Astrocyte (in vitro differentiated cells and primary cell): ENCODE measurements at regions not wholly inside any gene's neighbourhood (a gene's known extent, or its start where the extent isn't known, plus 50 kb on each side); places are given as distances from the start of the nearest gene placed in this dataset.
A peak's percentile ranks its signal among the peaks of the same experiment; 100 is the strongest.

Source experiments
- DNase-seq: peaks from one replicate; pipeline ENCODE4 v3.0.0-alpha.2; 2010; ENCODE audit warnings: low read depth
- FAIRE-seq: peaks from 2 replicates; lab custom pipeline; 2011; peaks lifted over from hg19 to GRCh38; lab: Jason Lieb, UNC
- H2AFZ ChIP-seq: 2 replicates; pipeline ENCODE4 v1.6.0; 2012; ENCODE audit warnings: low read depth, low read length, inconsistent platforms
- H3K27ac ChIP-seq: 2 replicates; pipeline ENCODE4 v1.5.1; 2011; ENCODE audit warnings: low read depth, low read length, inconsistent platforms
- H3K27me3 ChIP-seq: 2 replicates; pipeline ENCODE4 v1.6.0; 2011; ENCODE audit warnings: low read length, inconsistent platforms; ENCODE audit not compliant: insufficient read depth
- H3K36me3 ChIP-seq: 2 replicates; pipeline ENCODE4 v1.5.1; 2011; ENCODE audit warnings: low read length, inconsistent platforms; ENCODE audit not compliant: insufficient read depth
- H3K4me1 ChIP-seq: 2 replicates; pipeline ENCODE4 v1.5.1; 2011; ENCODE audit warnings: low read length, inconsistent platforms; ENCODE audit not compliant: insufficient read depth
- H3K4me2 ChIP-seq: 2 replicates; pipeline ENCODE4 v1.6.0; 2012; ENCODE audit warnings: low read length, inconsistent platforms
- H3K4me3 ChIP-seq: 2 replicates; pipeline ENCODE4 v1.5.1; 2011; ENCODE audit warnings: low read depth, mild to moderate bottlenecking, low read length, inconsistent platforms; ENCODE audit not compliant: insufficient read depth
- H3K79me2 ChIP-seq: 2 replicates; pipeline ENCODE4 v1.6.0; 2012; ENCODE audit warnings: mild to moderate bottlenecking, low read length, inconsistent platforms; ENCODE audit not compliant: insufficient read depth
- H3K9ac ChIP-seq: 2 replicates; pipeline ENCODE4 v1.6.0; 2012; ENCODE audit warnings: mild to moderate bottlenecking, low read length, inconsistent platforms
- H3K9me3 ChIP-seq: 2 replicates; pipeline ENCODE4 v1.5.1; 2012; ENCODE audit warnings: low read depth, mild to moderate bottlenecking, low read length, inconsistent platforms; ENCODE audit not compliant: insufficient read depth
- H4K20me1 ChIP-seq: 2 replicates; pipeline ENCODE4 v1.6.0; 2012; ENCODE audit warnings: low read length, inconsistent platforms; ENCODE audit not compliant: insufficient read depth
- H3K27ac Mint-ChIP-seq: one replicate; pipeline ENCODE4 v1.8.0; 2021; ENCODE audit warnings: mild to moderate bottlenecking, mixed read lengths; ENCODE audit not compliant: unreplicated experiment
- H3K27me3 Mint-ChIP-seq: one replicate; pipeline ENCODE4 v1.8.0; 2021; ENCODE audit warnings: low read depth, mixed read lengths; ENCODE audit not compliant: unreplicated experiment
- H3K36me3 Mint-ChIP-seq: one replicate; pipeline ENCODE4 v1.8.0; 2021; ENCODE audit warnings: low read depth, mixed read lengths; ENCODE audit not compliant: unreplicated experiment
- H3K4me1 Mint-ChIP-seq: one replicate; pipeline ENCODE4 v1.8.0; 2021; ENCODE audit warnings: low read depth, mixed read lengths; ENCODE audit not compliant: unreplicated experiment
- H3K4me3 Mint-ChIP-seq: one replicate; pipeline ENCODE4 v1.8.0; 2021; ENCODE audit warnings: mild to moderate bottlenecking, moderate library complexity, mixed read lengths; ENCODE audit not compliant: unreplicated experiment
- H3K9me3 Mint-ChIP-seq: one replicate; pipeline ENCODE4 v1.8.0; 2021; ENCODE audit warnings: mild to moderate bottlenecking, mixed read lengths; ENCODE audit not compliant: unreplicated experiment
- CTCF ChIP-seq: IDR thresholded peaks from 2 replicates; pipeline ENCODE4 v1.5.1; 2011; ENCODE audit warnings: low read depth, mild to moderate bottlenecking, inconsistent platforms, low read length, moderate library complexity; ENCODE audit not compliant: insufficient read depth
- EZH2 ChIP-seq: IDR thresholded peaks from 2 replicates; pipeline ENCODE4 v1.6.1; 2012; ENCODE audit warnings: mild to moderate bottlenecking, low read length, inconsistent platforms; ENCODE audit not compliant: insufficient read depth

GRCh38 chr6:138004430-138005287 lies 102.6 kb downstream of the PERP start:
- Mint-ChIP-seq H3K36me3 (no peaks in the 10 kb centered on the region), H3K27ac (no peak overlapping the region), H3K4me3 (no peak overlapping the region), H3K9me3 (no peaks in the 10 kb centered on the region), H3K4me1 (peaks cover 7% of the 10 kb centered on the region), H3K27me3 (no peaks in the 10 kb centered on the region)
- Histone ChIP-seq H3K9ac (no peak overlapping the region), H2AFZ (no peak overlapping the region), H3K79me2 (no peaks in the 10 kb centered on the region), H3K4me3 (no peak overlapping the region), H4K20me1 (no peaks in the 10 kb centered on the region), H3K4me2 (no peak overlapping the region), H3K9me3 (no peaks in the 10 kb centered on the region), H3K4me1 (no peaks in the 10 kb centered on the region), H3K27ac (no peak overlapping the region), H3K27me3 (no peaks in the 10 kb centered on the region), H3K36me3 (no peaks in the 10 kb centered on the region)
- FAIRE-seq (no peak), DNase-seq (no peak)
- TF ChIP-seq CTCF (peak; percentile 58), EZH2 (no peak)

GRCh38 chr6:138005846-138006245 lies 101.4 kb downstream of the PERP start:
- TF ChIP-seq CTCF (no peak), EZH2 (no peak)
- no peak overlapping the region for H2AFZ ChIP-seq
- peaks cover 7% of the 10 kb centered on the region for H3K4me1 Mint-ChIP-seq

GRCh38 chr6:138007014-138007472 lies 100.2 kb downstream of the PERP start:
- peaks cover 7% of the 10 kb centered on the region for H3K4me1 Mint-ChIP-seq
- no peaks in the 10 kb centered on the region for H4K20me1 ChIP-seq
- H3K9ac ChIP-seq, result no peak overlapping the region
- H3K27me3 Mint-ChIP-seq, result no peaks in the 10 kb centered on the region
- no peak overlapping the region for H3K4me2 ChIP-seq
- H3K9me3 ChIP-seq, result no peaks in the 10 kb centered on the region
- H3K27me3 ChIP-seq, result no peaks in the 10 kb centered on the region
- DNase-seq (peak; percentile 17), FAIRE-seq (no peak)
- no peak overlapping the region for H3K27ac Mint-ChIP-seq
- TF ChIP-seq CTCF, result peak; percentile 43
- TF ChIP-seq EZH2, result no peak
- H3K36me3 Mint-ChIP-seq, result no peaks in the 10 kb centered on the region
- H3K27ac ChIP-seq, result no peak overlapping the region
- no peaks in the 10 kb centered on the region for H3K36me3 ChIP-seq
- no peaks in the 10 kb centered on the region for H3K79me2 ChIP-seq
- H3K4me1 ChIP-seq, result no peaks in the 10 kb centered on the region
- no peaks in the 10 kb centered on the region for H3K9me3 Mint-ChIP-seq
- no peak overlapping the region for H3K4me3 Mint-ChIP-seq
- H2AFZ ChIP-seq, result peak overlapping the region; percentile 49
- no peak overlapping the region for H3K4me3 ChIP-seq

More at GRCh38 chr6:138005846-138006245, 101.4 kb downstream of the PERP start:
- no peak overlapping the region for H3K27ac Mint-ChIP-seq
- no peak overlapping the region for H3K4me3 Mint-ChIP-seq
- no peaks in the 10 kb centered on the region for H3K27me3 Mint-ChIP-seq
- DNase-seq (no peak), FAIRE-seq (no peak)
- Histone ChIP-seq H3K79me2 (no peaks in the 10 kb centered on the region), H3K27ac (no peak overlapping the region), H3K4me1 (no peaks in the 10 kb centered on the region), H4K20me1 (no peaks in the 10 kb centered on the region), H3K27me3 (no peaks in the 10 kb centered on the region), H3K9ac (no peak overlapping the region), H3K4me2 (no peak overlapping the region), H3K4me3 (no peak overlapping the region), H3K9me3 (no peaks in the 10 kb centered on the region), H3K36me3 (no peaks in the 10 kb centered on the region)
- no peaks in the 10 kb centered on the region for H3K9me3 Mint-ChIP-seq
- no peaks in the 10 kb centered on the region for H3K36me3 Mint-ChIP-seq
